GM19455 (cell line): ENCODE measurements at regions not wholly inside any gene's neighbourhood (a gene's known extent, or its start where the extent isn't known, plus 50 kb on each side); places are given as distances from the start of the nearest gene placed in this dataset.
"Not testable (repeated sequence)": the region's sequence is repeated elsewhere in the genome, so short reads cannot be mapped to it uniquely, and the experiment has no call there.

Experiments
- ATAC-seq: cut with Tn5 transposase; IDR thresholded peaks from one replicate; pipeline ENCODE4 v1.9.1; 2021; ENCODE audit not compliant: unreplicated experiment

DNA sequence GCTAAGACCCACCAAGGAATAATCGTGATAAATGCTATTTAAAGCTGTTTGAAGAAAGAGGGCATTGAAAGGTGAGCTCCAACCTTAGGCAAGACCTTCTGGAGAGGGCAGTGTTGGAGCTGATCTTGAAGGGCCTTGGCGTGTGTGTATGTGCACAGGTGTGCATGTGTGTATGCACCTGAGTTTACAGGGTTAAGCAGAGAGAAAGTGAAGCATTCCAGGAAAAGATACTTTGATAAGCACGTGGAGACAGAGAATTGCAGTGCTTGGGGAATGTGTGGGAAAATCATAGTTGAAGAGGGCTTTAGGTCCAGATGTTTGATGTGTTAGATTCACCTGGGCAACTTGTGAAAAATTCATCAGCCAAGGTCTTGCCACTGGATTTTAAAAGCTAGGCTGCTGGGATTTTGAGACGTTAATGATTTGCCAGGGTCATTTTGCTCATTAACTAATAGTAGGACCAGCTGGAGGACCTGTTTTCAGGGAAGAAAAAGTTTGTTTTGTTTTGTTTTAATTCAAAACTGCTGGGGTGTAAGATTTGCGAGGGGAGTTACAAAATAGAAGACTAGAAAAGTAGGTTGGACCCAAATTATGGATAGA, 78.3 kb upstream of the ANKRD55 start:
- no peak for ATAC-seq

DNA sequence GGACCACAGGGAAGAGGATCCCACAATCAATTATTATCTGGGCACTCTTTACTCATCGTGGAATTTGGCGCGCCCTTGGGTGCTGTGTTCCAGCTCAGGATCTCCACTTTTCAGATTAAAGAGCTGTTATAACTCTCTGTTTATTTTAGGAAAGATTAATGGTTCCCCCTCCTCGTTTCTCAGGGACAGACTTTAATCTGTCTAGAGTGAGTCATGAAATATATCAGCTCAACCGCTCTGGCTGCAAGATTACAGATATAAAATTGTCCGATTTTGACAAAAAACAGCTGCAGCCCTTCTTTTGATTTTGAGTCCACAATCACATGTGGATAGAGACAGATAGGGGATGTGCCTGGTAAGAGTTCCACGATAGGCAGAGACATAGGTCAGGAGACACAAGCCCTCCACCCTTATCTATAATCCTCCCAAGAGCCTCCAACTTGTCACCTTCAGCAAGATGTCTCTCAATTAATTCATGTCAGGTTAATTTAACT, 77.6 kb upstream of the ANKRD55 start:
- ATAC-seq = no peak

GRCh38 chr5:56309262-56309826, 76.2 kb upstream of the ANKRD55 start:
- ATAC-seq = no peak

DNA sequence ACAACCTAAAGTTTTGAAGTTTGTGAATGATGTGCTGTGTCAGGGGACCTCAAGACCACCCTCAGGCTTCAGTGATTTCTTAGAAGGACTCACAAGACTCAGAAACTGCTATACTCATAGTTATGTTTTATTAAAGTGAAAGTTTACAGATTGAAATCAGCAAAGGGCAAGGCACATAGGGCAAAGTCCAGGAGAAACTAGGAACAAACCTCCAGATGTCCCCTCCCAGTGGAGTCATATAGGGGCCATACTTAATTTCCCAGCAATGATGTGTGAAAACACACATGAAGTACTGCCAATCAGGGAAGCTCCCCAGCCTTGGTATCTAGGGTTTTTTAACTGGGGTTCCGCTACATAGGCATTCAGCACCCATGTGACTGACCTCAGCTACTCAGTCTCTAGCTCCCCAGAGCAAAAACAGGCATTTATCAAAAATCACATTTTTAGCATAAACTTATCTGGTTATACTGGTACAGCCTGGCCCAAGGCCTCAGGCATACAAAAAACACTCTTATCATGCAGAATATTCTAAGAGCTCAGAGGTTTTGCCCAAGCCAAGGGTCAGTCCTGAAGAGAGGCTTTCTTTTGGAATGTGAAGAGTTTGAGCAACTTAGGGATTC, 74.7 kb upstream of the ANKRD55 start:
- ATAC-seq = no peak

- ATAC-seq = no peak
Observed at GRCh38 chr5:56306433-56307150, 73.5 kb upstream of the ANKRD55 start.

GRCh38 chr5:56305001-56305950, 72.1 kb upstream of the ANKRD55 start:
- no peak for ATAC-seq

DNA sequence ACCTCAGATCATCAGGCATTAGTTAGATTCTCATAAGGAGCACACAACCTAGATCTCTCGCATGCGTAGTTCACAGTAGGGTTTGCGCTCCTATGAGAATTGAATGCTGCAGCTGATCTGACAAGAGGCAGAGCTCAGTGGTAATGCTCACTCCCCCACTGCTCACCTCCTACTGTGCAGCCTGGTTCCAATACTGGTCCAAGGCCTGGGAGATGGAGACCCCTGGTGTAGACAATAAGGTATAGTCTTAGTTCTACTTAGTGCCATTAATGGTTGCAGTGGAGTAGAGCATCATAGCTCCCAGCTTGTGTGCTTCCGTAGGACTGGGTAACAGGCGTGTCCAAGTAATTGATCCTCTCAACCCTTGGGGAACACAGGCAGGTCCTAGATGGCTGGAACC, 70.4 kb upstream of the ANKRD55 start:
- no peak for ATAC-seq

- no peak for ATAC-seq
Observed at GRCh38 chr5:56302027-56302426, 68.9 kb upstream of the ANKRD55 start.

- ATAC-seq = no peak
Observed at GRCh38 chr5:56301069-56301468, 67.9 kb upstream of the ANKRD55 start.

- no peak for ATAC-seq
Observed at GRCh38 chr5:56299212-56299611, 66.1 kb upstream of the ANKRD55 start.

- no peak for ATAC-seq
Observed at GRCh38 chr5:56298336-56299090, 65.4 kb upstream of the ANKRD55 start.

- no peak for ATAC-seq
Observed at GRCh38 chr5:56297851-56298250, 64.7 kb upstream of the ANKRD55 start.

- ATAC-seq = not testable (repeated sequence)
Observed at GRCh38 chr5:56295311-56295710, 62.2 kb upstream of the ANKRD55 start.

DNA sequence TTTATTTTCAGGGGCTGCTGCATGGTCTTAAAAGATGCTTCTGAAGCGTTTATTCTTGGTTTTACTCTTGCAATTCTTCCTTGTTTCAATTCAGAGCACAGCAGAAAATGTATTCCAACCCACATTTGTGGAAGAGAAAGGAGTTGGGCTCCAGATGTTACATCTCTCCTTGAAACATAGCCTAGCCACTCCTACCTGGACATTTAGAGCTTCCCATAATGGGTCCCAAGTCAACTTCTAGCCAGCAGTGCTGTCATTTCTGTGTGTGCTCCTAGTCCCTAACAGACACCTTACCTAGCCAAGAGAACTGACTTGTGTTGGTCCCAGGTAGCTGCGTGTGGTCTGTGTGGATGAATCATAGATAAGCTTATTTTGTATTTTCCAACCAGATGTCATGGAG, 61.2 kb upstream of the ANKRD55 start:
- ATAC-seq = no peak

GRCh38 chr5:56292874-56293273, 59.7 kb upstream of the ANKRD55 start:
- ATAC-seq = not testable (repeated sequence)

GRCh38 chr5:56291661-56292374, 58.7 kb upstream of the ANKRD55 start:
- no peak for ATAC-seq

GRCh38 chr5:56291079-56291643, 58.0 kb upstream of the ANKRD55 start:
- no peak for ATAC-seq

- no peak for ATAC-seq
Observed at GRCh38 chr5:56290378-56291078, 57.4 kb upstream of the ANKRD55 start.

DNA sequence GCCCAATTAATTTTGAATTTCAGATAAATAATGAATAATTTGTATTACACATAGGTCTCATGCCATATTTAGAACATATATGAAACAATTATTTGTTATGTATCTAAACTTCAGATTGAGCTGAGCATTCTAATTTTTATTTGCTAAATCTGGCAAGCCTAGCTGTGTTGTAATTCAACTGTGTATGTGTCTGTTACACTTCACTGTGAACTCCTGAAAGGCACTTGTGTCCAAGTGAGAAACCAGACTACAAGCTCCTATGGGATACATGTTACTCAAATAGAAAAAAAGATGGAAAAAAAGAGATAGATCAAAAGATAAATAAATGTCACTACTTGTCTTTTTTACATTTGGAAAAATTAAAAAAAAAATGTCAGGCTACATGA, 56.5 kb upstream of the ANKRD55 start:
- ATAC-seq = no peak
